ENCODE measurements at regions not wholly inside any gene's neighbourhood (a gene's known extent, or its start where the extent isn't known, plus 50 kb on each side); places are given as distances from the start of the nearest gene placed in this dataset.
"Not testable (repeated sequence)": the region's sequence is repeated elsewhere in the genome, so short reads cannot be mapped to it uniquely, and the experiment has no call there.

DNA sequence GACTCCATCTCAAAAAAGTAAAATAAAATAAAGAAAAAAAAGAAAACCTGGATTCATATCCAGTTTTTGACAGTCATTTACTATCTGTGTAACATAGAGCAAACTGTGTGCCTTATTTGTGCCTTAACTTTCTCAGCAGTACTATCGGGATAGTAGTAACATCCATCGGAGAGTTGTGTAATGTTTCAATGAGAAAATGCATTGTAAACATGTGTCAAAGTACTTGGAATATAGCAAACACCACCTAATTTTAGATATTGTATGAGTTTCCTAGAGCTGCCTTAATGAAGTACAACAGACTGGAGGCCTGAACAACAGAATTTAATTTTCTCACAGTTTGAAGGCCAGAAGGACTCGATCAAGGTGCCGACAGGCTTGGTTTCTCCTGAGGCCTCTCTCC lies 81.3 kb upstream of the CDC42EP3 start:
- Histone ChIP-seq H3K4me1 (no peaks in the 10 kb centered on the region), H3K27ac (no peak overlapping the region), H3K27me3 (no peaks in the 10 kb centered on the region), H3K9me3 (no peaks in the 10 kb centered on the region), H3K4me3 (no peak overlapping the region), H3K36me3 (no peaks in the 10 kb centered on the region)
- intact Hi-C loops (cut with DNase I): no loop called here
- DNase-seq: no peak
- WGBS (ENCODE audit: insufficient coverage, low coverage, low lambda C conversion rate, missing lambda C conversion rate): 87% methylated on average over 2 of the region's 4 CpGs
- TF ChIP-seq, protein P1, sequence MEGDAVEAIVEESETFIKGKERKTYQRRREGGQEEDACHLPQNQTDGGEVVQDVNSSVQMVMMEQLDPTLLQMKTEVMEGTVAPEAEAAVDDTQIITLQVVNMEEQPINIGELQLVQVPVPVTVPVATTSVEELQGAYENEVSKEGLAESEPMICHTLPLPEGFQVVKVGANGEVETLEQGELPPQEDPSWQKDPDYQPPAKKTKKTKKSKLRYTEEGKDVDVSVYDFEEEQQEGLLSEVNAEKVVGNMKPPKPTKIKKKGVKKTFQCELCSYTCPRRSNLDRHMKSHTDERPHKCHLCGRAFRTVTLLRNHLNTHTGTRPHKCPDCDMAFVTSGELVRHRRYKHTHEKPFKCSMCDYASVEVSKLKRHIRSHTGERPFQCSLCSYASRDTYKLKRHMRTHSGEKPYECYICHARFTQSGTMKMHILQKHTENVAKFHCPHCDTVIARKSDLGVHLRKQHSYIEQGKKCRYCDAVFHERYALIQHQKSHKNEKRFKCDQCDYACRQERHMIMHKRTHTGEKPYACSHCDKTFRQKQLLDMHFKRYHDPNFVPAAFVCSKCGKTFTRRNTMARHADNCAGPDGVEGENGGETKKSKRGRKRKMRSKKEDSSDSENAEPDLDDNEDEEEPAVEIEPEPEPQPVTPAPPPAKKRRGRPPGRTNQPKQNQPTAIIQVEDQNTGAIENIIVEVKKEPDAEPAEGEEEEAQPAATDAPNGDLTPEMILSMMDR (IDR thresholded peaks at IDR 0.05): no peak
- TF ChIP-seq POLR2A (IDR thresholded peaks at IDR 0.05): no peak
- ATAC-seq: no peak

DNA sequence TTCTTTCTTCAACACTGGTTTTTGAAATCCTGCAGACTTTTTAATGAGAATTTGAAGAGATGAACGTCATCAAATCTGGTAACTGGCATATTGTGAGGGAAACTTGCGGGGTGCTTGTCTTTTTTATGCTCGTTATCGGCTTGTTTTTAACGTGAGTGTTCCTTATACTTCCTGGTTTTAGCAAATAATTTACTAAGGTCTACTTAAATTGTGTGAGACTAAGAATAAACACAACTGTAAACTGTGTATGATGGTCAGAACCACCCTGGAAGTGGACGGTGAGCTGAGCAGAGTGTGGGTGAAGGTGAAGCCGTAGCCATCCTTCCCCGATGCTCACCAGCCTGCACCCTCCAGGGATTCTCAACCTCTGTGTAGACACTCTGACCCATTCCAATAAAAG lies 82.3 kb upstream of the CDC42EP3 start:
- Histone ChIP-seq H3K27ac (no peak overlapping the region), H3K9me3 (no peaks in the 10 kb centered on the region), H3K4me1 (no peaks in the 10 kb centered on the region), H3K36me3 (no peaks in the 10 kb centered on the region), H3K4me3 (no peak overlapping the region), H3K27me3 (no peaks in the 10 kb centered on the region)
- no peak for ATAC-seq
- intact Hi-C loops (cut with DNase I): no loop called here
- no peak for DNase-seq
- TF ChIP-seq POLR2A (IDR thresholded peaks at IDR 0.05): no peak
- TF ChIP-seq, protein P1 (IDR thresholded peaks at IDR 0.05): no peak
- WGBS (ENCODE audit: insufficient coverage, low coverage, low lambda C conversion rate, missing lambda C conversion rate): 78% methylated on average over 8 of the region's 8 CpGs

DNA sequence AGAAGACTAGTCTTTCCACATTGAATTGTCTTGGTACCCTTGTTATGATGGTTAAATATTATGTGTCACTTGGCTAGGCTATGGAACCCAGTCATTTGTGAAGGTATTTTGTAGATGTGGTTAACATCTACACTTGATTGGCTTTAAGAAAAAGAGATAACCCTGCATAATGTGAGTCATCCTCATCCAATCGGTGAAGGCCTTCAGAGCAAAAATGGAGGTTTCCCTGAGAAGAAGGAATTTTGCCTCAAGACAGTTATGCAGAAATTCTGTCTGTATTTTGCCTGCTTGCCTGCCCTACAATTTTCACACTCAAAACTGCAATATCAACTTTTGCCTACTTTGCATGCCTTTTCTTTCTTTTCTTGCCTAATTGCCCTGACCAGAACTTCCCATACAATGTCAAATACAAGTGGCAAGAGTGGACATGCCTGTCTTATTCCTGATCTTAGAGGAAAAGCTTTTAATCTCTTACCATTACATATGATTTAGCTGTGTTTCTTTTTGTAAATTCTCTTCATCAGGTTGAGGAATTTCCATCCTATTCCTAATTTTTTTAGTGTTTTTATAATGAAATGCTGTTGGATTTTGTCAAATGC lies 84.6 kb upstream of the CDC42EP3 start:
- intact Hi-C loops (cut with DNase I); H3K36me3 ChIP-seq; H3K4me3 ChIP-seq; H3K4me1 ChIP-seq; DNase-seq; H3K27me3 ChIP-seq; ATAC-seq; H3K27ac ChIP-seq; H3K9me3 ChIP-seq: not testable (repeated sequence)
- 83% methylated on average over 1 of the region's 1 CpG for whole genome bisulfite sequencing (ENCODE audit: insufficient coverage, low coverage, low lambda C conversion rate, missing lambda C conversion rate)

DNA sequence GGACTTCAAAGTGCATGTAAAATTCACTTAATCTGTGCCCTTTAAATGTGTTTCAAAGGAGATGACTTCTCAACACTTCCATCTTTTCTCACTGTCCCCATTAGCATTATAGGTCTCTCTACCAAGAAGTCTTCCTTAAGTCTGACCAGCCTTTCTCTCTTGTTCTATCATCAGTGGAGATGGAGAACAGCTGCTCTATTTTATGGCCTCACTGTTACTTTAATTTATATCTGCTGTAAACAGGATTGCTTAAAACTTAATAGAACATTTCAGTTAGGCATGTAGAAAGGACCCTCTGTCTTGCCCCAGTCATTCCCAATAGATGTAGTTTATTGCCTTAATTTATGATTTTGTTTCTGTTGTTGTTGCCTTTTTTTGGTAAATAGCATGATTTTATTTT lies 86.0 kb upstream of the CDC42EP3 start:
- H3K27ac ChIP-seq; intact Hi-C loops (cut with DNase I); H3K4me3 ChIP-seq; H3K27me3 ChIP-seq; H3K4me1 ChIP-seq; DNase-seq; H3K36me3 ChIP-seq; ATAC-seq; H3K9me3 ChIP-seq: not testable (repeated sequence)

DNA sequence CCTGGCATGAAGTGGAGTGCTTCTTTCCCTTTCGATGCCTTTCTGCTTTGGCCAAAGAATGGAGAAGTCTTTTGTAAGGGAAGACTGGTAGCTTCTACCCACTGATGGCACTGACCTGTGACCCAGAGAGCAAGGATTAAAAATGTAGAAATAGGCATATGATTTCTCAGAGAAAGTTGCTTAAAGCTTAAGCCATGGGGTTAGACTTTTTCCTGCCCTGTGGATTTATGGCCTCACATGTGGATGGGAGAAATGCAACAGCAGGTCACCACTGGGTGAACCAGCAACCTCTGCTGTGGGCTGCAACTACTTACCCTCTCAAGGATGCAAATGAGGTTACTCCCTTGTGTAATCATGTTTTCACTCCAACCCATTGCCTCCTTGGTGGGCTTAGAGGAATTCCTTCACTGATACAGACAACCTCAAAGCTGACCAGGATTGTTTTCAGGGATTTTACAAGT lies 86.7 kb upstream of the CDC42EP3 start:
- WGBS (ENCODE audit: insufficient coverage, low coverage, low lambda C conversion rate, missing lambda C conversion rate): 67% methylated on average over 1 of the region's 1 CpG
- H3K36me3 ChIP-seq; H3K27me3 ChIP-seq; ATAC-seq; H3K9me3 ChIP-seq; H3K27ac ChIP-seq; intact Hi-C loops (cut with DNase I); DNase-seq; H3K4me3 ChIP-seq; H3K4me1 ChIP-seq: not testable (repeated sequence)

DNA sequence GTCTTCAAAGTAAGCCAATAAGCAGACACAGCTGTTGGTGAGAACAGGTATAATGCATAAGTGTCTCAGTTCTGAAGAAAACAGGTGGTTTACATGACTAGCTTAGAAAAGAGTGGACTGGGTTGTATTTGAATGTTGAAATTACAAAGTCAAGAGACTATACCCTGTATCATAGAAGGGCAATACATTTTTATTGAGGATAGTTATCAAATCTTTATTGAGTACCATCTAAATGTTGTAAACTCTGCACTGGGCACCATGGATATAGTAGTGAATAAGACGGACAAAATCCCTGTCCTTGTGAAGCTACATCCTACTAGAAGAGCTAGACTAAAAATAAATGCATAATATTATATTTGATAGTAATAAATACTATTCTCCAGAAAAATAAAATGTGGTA lies 88.5 kb upstream of the CDC42EP3 start:
- DNase-seq; H3K27ac ChIP-seq; ATAC-seq; H3K27me3 ChIP-seq; H3K4me3 ChIP-seq; H3K9me3 ChIP-seq; H3K36me3 ChIP-seq; H3K4me1 ChIP-seq; intact Hi-C loops (cut with DNase I): not testable (repeated sequence)
- 100% methylated on average over 1 of the region's 1 CpG for WGBS (ENCODE audit: insufficient coverage, low coverage, low lambda C conversion rate, missing lambda C conversion rate)

DNA sequence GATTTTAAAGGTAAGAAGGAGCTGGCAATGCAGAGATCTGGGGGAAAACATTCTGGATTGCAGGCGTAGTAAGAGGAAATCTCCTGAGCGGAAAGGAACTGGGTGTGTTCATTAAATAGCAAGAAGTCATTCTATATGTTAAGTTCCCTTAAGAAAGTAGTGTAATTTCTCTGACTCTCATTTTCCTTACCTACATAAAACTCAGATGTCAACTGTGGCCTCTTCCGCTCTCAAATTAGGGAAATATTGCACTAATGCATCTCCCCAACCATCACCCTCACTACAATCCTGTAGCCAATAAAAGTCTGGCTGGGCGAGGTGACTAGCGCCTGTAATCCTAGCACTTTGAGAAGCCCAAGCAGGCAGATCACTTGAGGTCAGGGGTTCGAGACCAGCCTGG lies 89.0 kb upstream of the CDC42EP3 start:
- intact Hi-C loops (cut with DNase I): no loop called here
- Histone ChIP-seq H3K27ac (no peak overlapping the region), H3K27me3 (no peaks in the 10 kb centered on the region), H3K36me3 (no peaks in the 10 kb centered on the region), H3K4me1 (no peaks in the 10 kb centered on the region), H3K4me3 (no peak overlapping the region), H3K9me3 (no peaks in the 10 kb centered on the region)
- DNase-seq (no peak), ATAC-seq (no peak)
- TF ChIP-seq, protein P1 (IDR thresholded peaks at IDR 0.05): no peak
- TF ChIP-seq POLR2A (IDR thresholded peaks at IDR 0.05): no peak
- 63% methylated on average over 6 of the region's 6 CpGs for WGBS (ENCODE audit: insufficient coverage, low coverage, low lambda C conversion rate, missing lambda C conversion rate)

DNA sequence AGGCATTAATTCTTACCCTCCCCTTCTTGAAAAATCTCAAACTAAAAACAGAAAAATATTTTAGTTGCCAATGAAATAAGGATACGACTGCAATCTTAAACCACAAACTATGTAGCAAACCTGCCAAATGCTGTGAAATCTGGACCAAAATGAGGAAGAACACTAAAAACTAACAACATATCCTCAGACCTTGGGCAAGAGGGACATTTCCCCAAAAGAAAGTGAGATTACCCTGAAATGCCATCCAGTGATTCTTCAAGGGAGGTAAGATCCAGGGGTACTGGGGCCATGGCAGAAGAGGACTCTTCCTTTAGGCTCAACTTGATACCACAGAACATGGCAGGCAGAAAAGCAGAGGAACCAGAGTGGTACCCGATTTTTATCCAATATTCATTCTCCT lies 90.8 kb upstream of the CDC42EP3 start:
- H3K4me3 ChIP-seq; H3K36me3 ChIP-seq; H3K27me3 ChIP-seq; intact Hi-C loops (cut with DNase I); H3K9me3 ChIP-seq; H3K4me1 ChIP-seq; DNase-seq; H3K27ac ChIP-seq: not testable (repeated sequence)
- ATAC-seq: peak in 2 of 4 donors; percentile 31 to 34
- 54% methylated on average over 2 of the region's 2 CpGs for WGBS (ENCODE audit: insufficient coverage, low coverage, low lambda C conversion rate, missing lambda C conversion rate)
